HEK293 (cell line): ENCODE measurements at regions not wholly inside any gene's neighbourhood (a gene's known extent, or its start where the extent isn't known, plus 50 kb on each side); places are given as distances from the start of the nearest gene placed in this dataset.

Experiments
- CTCF ChIA-PET: fragments of 350-600 bp; formaldehyde crosslinking; extraction: SDS; loops from one replicate; lab custom pipeline; 2021; ENCODE audit warnings: antibody characterized with exemption; lab: Yijun Ruan, JAX
- POLR2A ChIA-PET: fragments of 300-600 bp; formaldehyde crosslinking; extraction: SDS; loops from one replicate; lab custom pipeline; 2020; ENCODE audit warnings: antibody characterized with exemption, inconsistent platforms; lab: Yijun Ruan, JAX
- H3K27ac ChIP-seq: fragments of 200-500 bp; sonication (Bioruptor generic); 2 replicates; pipeline ENCODE4 v1.5.1; 2014; ENCODE audit warnings: low read depth, low read length, control low read depth, inconsistent platforms; ENCODE audit errors: extremely low read depth
- H3K36me3 ChIP-seq, 2 experiments: fragments of 200-500 bp in 1 of 2; sonication (Bioruptor generic) in 1 of 2; 1 replicate in 1 of 2; 2 replicates in 1 of 2; pipeline ENCODE4 v1.5.1; 2014 to 2017; ENCODE audit warnings: inconsistent platforms in 2 of 2, low read length in 2 of 2; ENCODE audit not compliant: control insufficient read depth in 2 of 2, insufficient read depth in 1 of 2
- H3K4me1 ChIP-seq: fragments of 200-500 bp; sonication (Bioruptor generic); 2 replicates; pipeline ENCODE4 v1.5.1; 2014; ENCODE audit warnings: mild to moderate bottlenecking, low read length, inconsistent platforms; ENCODE audit not compliant: control insufficient read depth, insufficient read depth
- H3K4me3 ChIP-seq: 2 replicates; pipeline ENCODE4 v1.5.1; 2011; ENCODE audit warnings: low read depth, mild to moderate bottlenecking, control low read depth, low read length, moderate library complexity
- H3K9me3 ChIP-seq: fragments of 200-500 bp; sonication (Bioruptor generic); 2 replicates; pipeline ENCODE4 v1.5.1; 2014; ENCODE audit warnings: low read depth, low read length, inconsistent platforms; ENCODE audit not compliant: control insufficient read depth, insufficient read depth
- EGR2 ChIP-seq: fragments of 450-650 bp; formaldehyde crosslinking; IDR thresholded peaks from 2 replicates; pipeline ENCODE4 v1.5.1; 2016; ENCODE audit warnings: low read depth, missing biosample characterization, missing genetic modification characterization
- IKZF3 ChIP-seq: fragments of 450-650 bp; IDR thresholded peaks from 2 replicates; pipeline ENCODE4 v1.5.0; 2018; ENCODE audit warnings: missing biosample characterization, mild to moderate bottlenecking, missing genetic modification characterization, moderate library complexity
- KLF1 ChIP-seq: fragments of 450-650 bp; formaldehyde crosslinking; IDR thresholded peaks from 2 replicates; pipeline ENCODE4 v1.5.1; 2016; ENCODE audit warnings: missing biosample characterization, missing genetic modification characterization
- RBAK ChIP-seq: fragments of 450-650 bp; formaldehyde crosslinking; IDR thresholded peaks from 2 replicates; pipeline ENCODE4 v1.5.1; 2016; ENCODE audit warnings: missing biosample characterization, missing genetic modification characterization
- REPIN1 ChIP-seq: fragments of 450-650 bp; formaldehyde crosslinking; IDR thresholded peaks from 2 replicates; pipeline ENCODE4 v1.5.1; 2017; ENCODE audit warnings: missing biosample characterization, missing genetic modification characterization, low read depth
- REST ChIP-seq: fragments of 450-650 bp; formaldehyde crosslinking; IDR thresholded peaks from 2 replicates; pipeline ENCODE4 v1.5.1; 2016; ENCODE audit warnings: missing biosample characterization, missing genetic modification characterization
- SCRT1 ChIP-seq: fragments of 450-650 bp; formaldehyde crosslinking; IDR thresholded peaks from 2 replicates; pipeline ENCODE4 v1.5.1; 2016; ENCODE audit warnings: missing biosample characterization, missing genetic modification characterization, borderline replicate concordance
- SP7 ChIP-seq: fragments of 450-650 bp; formaldehyde crosslinking; IDR thresholded peaks from 2 replicates; pipeline ENCODE4 v1.5.1; 2016; ENCODE audit warnings: missing biosample characterization, missing genetic modification characterization
- ZBTB17 ChIP-seq: fragments of 450-650 bp; formaldehyde crosslinking; IDR thresholded peaks from 2 replicates; pipeline ENCODE4 v1.5.1; 2016; ENCODE audit warnings: missing biosample characterization, missing genetic modification characterization
- ZNF112 ChIP-seq: fragments of 450-650 bp; formaldehyde crosslinking; IDR thresholded peaks from 2 replicates; pipeline ENCODE4 v1.5.0; 2017; ENCODE audit warnings: missing biosample characterization, missing genetic modification characterization
- ZNF157 ChIP-seq: fragments of 450-650 bp; formaldehyde crosslinking; IDR thresholded peaks from 2 replicates; pipeline ENCODE4 v1.5.1; 2016; ENCODE audit warnings: missing biosample characterization, missing genetic modification characterization
- ZNF16 ChIP-seq: fragments of 450-650 bp; formaldehyde crosslinking; IDR thresholded peaks from 2 replicates; pipeline ENCODE4 v1.5.1; 2016; ENCODE audit warnings: low read depth, missing biosample characterization, missing genetic modification characterization
- ZNF202 ChIP-seq: fragments of 450-650 bp; formaldehyde crosslinking; IDR thresholded peaks from 2 replicates; pipeline ENCODE4 v1.5.1; 2016; ENCODE audit warnings: missing biosample characterization, missing genetic modification characterization, borderline replicate concordance
- ZNF266 ChIP-seq: fragments of 450-650 bp; formaldehyde crosslinking; IDR thresholded peaks from 2 replicates; pipeline ENCODE4 v1.5.1; 2016; ENCODE audit warnings: missing biosample characterization, missing genetic modification characterization, low read depth
- ZNF311 ChIP-seq: fragments of 450-650 bp; formaldehyde crosslinking; IDR thresholded peaks from 2 replicates; pipeline ENCODE4 v1.5.1; 2017; ENCODE audit warnings: missing biosample characterization, missing genetic modification characterization, borderline replicate concordance
- ZNF324 ChIP-seq: fragments of 450-650 bp; formaldehyde crosslinking; IDR thresholded peaks from 2 replicates; pipeline ENCODE4 v1.5.1; 2016; ENCODE audit warnings: missing biosample characterization, missing genetic modification characterization
- ZNF48 ChIP-seq: fragments of 450-650 bp; formaldehyde crosslinking; IDR thresholded peaks from 2 replicates; pipeline ENCODE4 v1.5.1; 2016; ENCODE audit warnings: missing biosample characterization, missing genetic modification characterization
- ZNF529 ChIP-seq: fragments of 450-650 bp; formaldehyde crosslinking; IDR thresholded peaks from 2 replicates; pipeline ENCODE4 v1.5.1; 2017; ENCODE audit warnings: missing genetic modification characterization, missing biosample characterization; ENCODE audit not compliant: insufficient replicate concordance
- ZNF558 ChIP-seq: fragments of 450-650 bp; formaldehyde crosslinking; IDR thresholded peaks from 2 replicates; pipeline ENCODE4 v1.5.1; 2016; ENCODE audit warnings: missing biosample characterization, missing genetic modification characterization
- ZNF560 ChIP-seq: fragments of 450-650 bp; formaldehyde crosslinking; IDR thresholded peaks from 2 replicates; pipeline ENCODE4 v1.5.1; 2017; ENCODE audit warnings: missing biosample characterization, missing genetic modification characterization, borderline replicate concordance
- ZNF580 ChIP-seq: fragments of 450-650 bp; formaldehyde crosslinking; IDR thresholded peaks from 2 replicates; pipeline ENCODE4 v1.5.1; 2016; ENCODE audit warnings: missing biosample characterization, missing genetic modification characterization
- ZNF624 ChIP-seq: fragments of 450-650 bp; formaldehyde crosslinking; IDR thresholded peaks from 2 replicates; pipeline ENCODE4 v1.5.1; 2017; ENCODE audit warnings: missing biosample characterization, missing genetic modification characterization
- ZNF747 ChIP-seq: fragments of 450-650 bp; formaldehyde crosslinking; IDR thresholded peaks from 2 replicates; pipeline ENCODE4 v1.5.1; 2016; ENCODE audit warnings: missing biosample characterization, missing genetic modification characterization

GRCh38 chr5:174306345-174307030 lies 261.0 kb downstream of the NSG2 start (continued):
- TF ChIP-seq ZNF747 (tag by site-specific recombination): no peak
- TF ChIP-seq SCRT1 (tag by site-specific recombination): no peak
- TF ChIP-seq ZNF266 (tag by site-specific recombination): no peak

- Histone ChIP-seq H3K4me1 (no peaks in the 10 kb centered on the region), H3K9me3 (no peaks in the 10 kb centered on the region)
- TF ChIP-seq ZNF560 (no peak), RBAK (no peak), REPIN1 (tag by site-specific recombination) (no peak), ZNF202 (tag by site-specific recombination) (no peak), ZNF580 (tag by site-specific recombination) (no peak), ZNF112 (tag by site-specific recombination) (no peak), ZBTB17 (tag by site-specific recombination) (no peak), ZNF48 (tag by site-specific recombination) (no peak), ZNF324 (no peak)
- TF ChIP-seq, all 188 proteins: peak for 0
- no peak overlapping the region for H3K27ac ChIP-seq
- CTCF ChIA-PET: interaction anchor here (0.6 to 2.5 kb wide), 3 partner anchors 8 to 440 kb away, joined by 3 to 12 read pairs (median 6); partner anchors contain the start of gene NSG2
- no peaks in the 10 kb centered on the region for H3K36me3 ChIP-seq
- POLR2A ChIA-PET: no interaction called here
- no peak overlapping the region for H3K4me3 ChIP-seq
Measured at GRCh38 chr5:174307031-174307408, 261.5 kb downstream of the NSG2 start.

GRCh38 chr5:174307656-174308271 lies 262.3 kb downstream of the NSG2 start:
- ChIA-PET POLR2A (no interaction called here), CTCF (interaction anchor here (0.6 to 5.3 kb wide), 3 partner anchors 262 to 567 kb away, joined by 3 to 108 read pairs (median 3); partner anchors contain the start of gene NSG2)
- no peaks in the 10 kb centered on the region for H3K36me3 ChIP-seq
- H3K4me3 ChIP-seq: no peak overlapping the region
- no peaks in the 10 kb centered on the region for H3K9me3 ChIP-seq
- no peak overlapping the region for H3K27ac ChIP-seq
- TF ChIP-seq KLF1 (no peak), ZNF624 (no peak), ZNF311 (no peak), REST (no peak), IKZF3 (tag by site-specific recombination) (no peak), SP7 (tag by site-specific recombination) (no peak), ZNF157 (tag by site-specific recombination) (no peak), ZNF558 (tag by site-specific recombination) (no peak), ZNF529 (tag by site-specific recombination) (no peak), EGR2 (tag by site-specific recombination) (no peak), ZNF16 (tag by site-specific recombination) (no peak)
- H3K4me1 ChIP-seq: no peaks in the 10 kb centered on the region
